Gastrocnemius medialis (tissue), 4 donors: ENCODE measurements at regions not wholly inside any gene's neighbourhood (a gene's known extent, or its start where the extent isn't known, plus 50 kb on each side); places are given as distances from the start of the nearest gene placed in this dataset.

Experiments
- ATAC-seq, 2 donors: fragments of 150-250 bp; one replicate each; pipeline ENCODE4 v1.9.1; 2016
- DNase-seq, 2 donors: peaks; one replicate each; pipeline ENCODE4 v3.0.0-alpha.2; 2019
- H3K27ac ChIP-seq, 4 donors: fragments of 200-600 bp; sonication (generic); 1 replicate in 1 of 4; 2 replicates in 3 of 4; pipeline ENCODE4 v1.5.1; 2016 to 2018; ENCODE audit warnings: mild to moderate bottlenecking in 2 of 4, moderate library complexity in 1 of 4
- H3K27me3 ChIP-seq, 3 donors: fragments of 200-600 bp; sonication (generic) in 2 of 3; 1 replicate in 1 of 3; 2 replicates in 2 of 3; pipeline versions ENCODE4 v1.5.1 to v1.6.0; 2016 to 2019; ENCODE audit warnings: mild to moderate bottlenecking in 1 of 3, moderate library complexity in 1 of 3
- H3K36me3 ChIP-seq, 2 donors: fragments of 200-600 bp; sonication (generic) in 1 of 2; one replicate each; pipeline ENCODE4 v1.5.1; 2017 to 2018
- H3K4me1 ChIP-seq, 2 donors: fragments of 200-600 bp; sonication (generic) in 1 of 2; one replicate each; pipeline ENCODE4 v1.5.1; 2016 to 2017; ENCODE audit warnings: mild to moderate bottlenecking in 2 of 2
- H3K4me3 ChIP-seq, 4 donors: fragments of 200-600 bp; sonication (generic) in 3 of 4; 1 replicate in 1 of 4; 2 replicates in 3 of 4; pipeline ENCODE4 v1.5.1; 2016 to 2019; ENCODE audit warnings: mild to moderate bottlenecking in 2 of 4
- H3K9me3 ChIP-seq, 3 donors: fragments of 200-600 bp; sonication (generic) in 2 of 3; 1 replicate in 1 of 3; 2 replicates in 2 of 3; pipeline ENCODE4 v1.5.1; 2016 to 2019
- POLR2A ChIP-seq, 2 donors: fragments of 450-650 bp; IDR thresholded peaks; one replicate each; pipeline ENCODE4 v1.6.1; 2017; ENCODE audit warnings: antibody characterized with exemption in 2 of 2, mild to moderate bottlenecking in 2 of 2, moderate library complexity in 2 of 2
- in situ Hi-C, 4 donors: fragments of 200-750 bp; cut with MboI; loops; one replicate each; pipeline versions ENCODE4 v1.15.0 to v1.8.0; 2017; ENCODE audit warnings: low sequenced_read_pairs in 4 of 4
- intact Hi-C: fragments of 100-400 bp; cut with DNase I; formaldehyde crosslinking; loops from one replicate; pipeline ENCODE4 v1.15.1; 2023; ENCODE audit warnings: low total_unique reads
- TF ChIP-seq, protein P1 (sequence below), 5 experiments: fragments of 450-650 bp in 3 of 5; fragments of 200-600 bp in 2 of 5; sonication (generic) in 2 of 5; IDR thresholded peaks in 4 of 5; conservative IDR thresholded peaks in 1 of 5; 1 replicate in 4 of 5; 2 replicates in 1 of 5; pipeline ENCODE4 v1.5.1; 2016 to 2019; ENCODE audit warnings: antibody characterized with exemption in 5 of 5, mild to moderate bottlenecking in 3 of 5, moderate library complexity in 3 of 5

DNA sequence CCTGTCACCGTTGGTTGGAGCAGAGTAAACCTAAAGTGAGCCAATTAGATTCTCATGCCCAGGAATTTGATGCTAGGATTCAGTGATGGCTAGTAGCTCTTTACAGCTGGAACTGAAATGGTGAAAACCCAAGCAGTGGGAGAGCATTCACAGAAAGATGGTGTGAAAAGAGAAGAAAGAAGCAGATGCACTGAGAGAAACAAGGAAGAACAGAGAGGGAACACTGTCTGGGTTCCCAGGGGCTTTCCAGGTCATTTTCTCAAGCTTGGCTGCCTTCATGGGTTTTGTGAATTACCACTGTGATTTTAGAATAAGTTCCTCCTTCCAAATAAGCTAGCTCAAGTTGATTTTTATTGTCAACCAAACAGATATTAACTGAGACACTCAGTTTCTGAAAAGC is 104.1 kb upstream of the AKIRIN2 start:
- no peak overlapping the region for H3K4me3 ChIP-seq
- H3K27me3 ChIP-seq: no peaks in the 10 kb centered on the region
- peaks cover 0 to 4% of the 10 kb centered on the region in 2 donors for H3K4me1 ChIP-seq
- TF ChIP-seq, protein P1, sequence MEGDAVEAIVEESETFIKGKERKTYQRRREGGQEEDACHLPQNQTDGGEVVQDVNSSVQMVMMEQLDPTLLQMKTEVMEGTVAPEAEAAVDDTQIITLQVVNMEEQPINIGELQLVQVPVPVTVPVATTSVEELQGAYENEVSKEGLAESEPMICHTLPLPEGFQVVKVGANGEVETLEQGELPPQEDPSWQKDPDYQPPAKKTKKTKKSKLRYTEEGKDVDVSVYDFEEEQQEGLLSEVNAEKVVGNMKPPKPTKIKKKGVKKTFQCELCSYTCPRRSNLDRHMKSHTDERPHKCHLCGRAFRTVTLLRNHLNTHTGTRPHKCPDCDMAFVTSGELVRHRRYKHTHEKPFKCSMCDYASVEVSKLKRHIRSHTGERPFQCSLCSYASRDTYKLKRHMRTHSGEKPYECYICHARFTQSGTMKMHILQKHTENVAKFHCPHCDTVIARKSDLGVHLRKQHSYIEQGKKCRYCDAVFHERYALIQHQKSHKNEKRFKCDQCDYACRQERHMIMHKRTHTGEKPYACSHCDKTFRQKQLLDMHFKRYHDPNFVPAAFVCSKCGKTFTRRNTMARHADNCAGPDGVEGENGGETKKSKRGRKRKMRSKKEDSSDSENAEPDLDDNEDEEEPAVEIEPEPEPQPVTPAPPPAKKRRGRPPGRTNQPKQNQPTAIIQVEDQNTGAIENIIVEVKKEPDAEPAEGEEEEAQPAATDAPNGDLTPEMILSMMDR (IDR thresholded peaks at IDR 0.05 in 4 of 5, conservative IDR thresholded peaks at IDR 0.05 in 1 of 5): no peak
- no peak for TF ChIP-seq POLR2A (IDR thresholded peaks at IDR 0.05)
- intact Hi-C loops: no loop called here
- H3K9me3 ChIP-seq: no peaks in the 10 kb centered on the region
- DNase-seq (no peak), ATAC-seq (no peak)
- in situ Hi-C loops: no loop called here
- H3K27ac ChIP-seq: no peak overlapping the region
- no peaks in the 10 kb centered on the region for H3K36me3 ChIP-seq

DNA sequence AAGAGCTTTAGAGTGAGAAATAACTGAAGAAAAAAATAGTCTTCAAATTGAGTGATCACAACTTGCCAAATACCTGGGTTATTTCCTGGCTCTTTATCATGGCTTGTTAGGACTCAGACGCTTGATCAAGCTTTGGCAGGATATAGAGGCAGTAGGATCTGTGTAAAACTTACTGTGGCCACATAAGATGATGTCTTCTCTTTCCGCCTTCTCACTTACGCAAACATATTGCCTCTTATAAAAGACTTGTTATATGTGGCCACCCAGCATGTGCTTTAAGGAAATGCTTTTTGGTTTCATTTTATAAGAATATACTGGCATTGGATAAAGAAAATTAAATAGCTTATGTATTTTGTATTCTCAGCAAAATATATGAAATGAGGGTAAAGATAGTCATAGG is 101.8 kb upstream of the AKIRIN2 start:
- in situ Hi-C loops: no loop called here
- Histone ChIP-seq H3K27ac (no peak overlapping the region), H3K9me3 (no peaks in the 10 kb centered on the region), H3K4me3 (no peak overlapping the region), H3K27me3 (no peaks in the 10 kb centered on the region), H3K36me3 (no peaks in the 10 kb centered on the region), H3K4me1 (peaks cover 0 to 4% of the 10 kb centered on the region in 2 donors)
- intact Hi-C loops: no loop called here
- DNase-seq: no peak
- no peak for ATAC-seq
- no peak for TF ChIP-seq POLR2A (IDR thresholded peaks at IDR 0.05)
- TF ChIP-seq, protein P1 (IDR thresholded peaks at IDR 0.05 in 4 of 5, conservative IDR thresholded peaks at IDR 0.05 in 1 of 5): no peak

DNA sequence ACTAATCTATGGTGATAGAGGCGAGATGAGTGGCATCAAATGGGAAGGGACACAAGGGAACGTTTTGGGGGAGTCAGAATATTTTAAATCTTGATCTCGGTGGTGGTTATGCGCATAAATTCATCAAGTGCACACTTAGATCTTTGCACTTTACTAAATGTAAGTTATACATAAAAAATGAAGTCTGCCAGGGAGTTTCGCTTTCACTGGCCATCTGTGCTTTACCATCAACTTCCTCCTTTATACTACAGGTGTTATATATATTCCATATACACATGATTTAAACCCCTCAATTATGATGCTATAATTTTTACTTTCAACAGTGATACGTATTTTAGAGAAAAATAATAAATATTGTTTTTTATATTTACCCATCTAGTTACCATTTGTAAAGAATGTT is 97.6 kb upstream of the AKIRIN2 start:
- in situ Hi-C loops (loop anchor here in 1 of 4 donors (25.0 kb wide), 1 partner anchor 212 kb away; the partner anchor contains the start of genes ORC3 and RARS2), intact Hi-C loops (loop anchor here (10.0 kb wide), 3 partner anchors 135 to 205 kb away; partner anchors contain the start of gene ORC3)
- Histone ChIP-seq H3K4me3 (no peak overlapping the region), H3K36me3 (no peaks in the 10 kb centered on the region), H3K27ac (no peak overlapping the region), H3K4me1 (no peaks in the 10 kb centered on the region), H3K9me3 (no peaks in the 10 kb centered on the region), H3K27me3 (no peaks in the 10 kb centered on the region)
- ATAC-seq (no peak), DNase-seq (no peak)
- TF ChIP-seq POLR2A (IDR thresholded peaks at IDR 0.05): no peak
- TF ChIP-seq, protein P1 (IDR thresholded peaks at IDR 0.05 in 4 of 5, conservative IDR thresholded peaks at IDR 0.05 in 1 of 5): no peak

DNA sequence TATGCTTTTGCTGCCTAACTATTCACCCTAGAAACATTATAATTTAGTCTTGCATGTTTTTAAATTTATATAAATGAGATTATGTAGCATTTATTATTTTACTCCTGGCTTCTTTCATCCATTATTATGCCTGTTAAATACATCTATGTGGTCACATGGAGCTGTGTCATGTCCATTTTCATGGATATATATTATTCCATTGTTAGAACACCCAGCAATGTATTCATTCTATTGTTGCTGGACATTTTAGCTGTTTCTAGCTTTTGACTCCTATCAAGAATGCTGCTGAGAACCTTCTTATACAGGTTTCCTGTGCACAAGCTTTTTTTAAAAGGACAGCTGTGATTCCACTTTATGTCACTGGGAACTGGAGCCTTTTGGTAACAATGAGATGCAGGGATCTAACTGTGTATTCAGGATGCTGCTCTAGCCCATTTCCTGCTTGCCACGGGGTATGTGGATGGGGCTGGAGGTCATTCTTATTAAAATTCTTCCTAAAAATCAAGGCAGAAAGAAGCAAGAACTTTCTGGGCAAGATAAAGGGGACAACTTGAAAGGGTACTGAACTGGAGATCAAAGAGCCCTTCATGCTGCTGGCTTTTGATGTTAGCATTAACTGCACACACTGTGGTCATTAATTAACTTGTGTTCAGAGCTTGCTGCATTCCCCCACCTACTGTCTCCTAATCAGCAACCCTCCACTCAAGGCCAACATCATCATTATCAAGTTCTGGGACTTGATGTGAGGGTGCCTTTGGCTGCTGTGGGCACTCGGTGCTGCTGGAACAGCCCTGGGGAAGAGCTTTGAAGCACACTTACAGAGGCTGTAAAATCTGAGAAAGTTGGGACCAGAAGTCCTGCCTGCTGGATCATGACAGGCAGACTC is 96.6 kb upstream of the AKIRIN2 start:
- H3K27ac ChIP-seq: no peak overlapping the region
- no peak overlapping the region for H3K4me3 ChIP-seq
- in situ Hi-C loops: loop anchor here in 1 of 4 donors (25.0 kb wide), 1 partner anchor 211 kb away; the partner anchor contains the start of genes ORC3 and RARS2
- H3K9me3 ChIP-seq: no peaks in the 10 kb centered on the region
- ATAC-seq: no peak
- H3K27me3 ChIP-seq: no peaks in the 10 kb centered on the region
- TF ChIP-seq, protein P1 (IDR thresholded peaks at IDR 0.05 in 4 of 5, conservative IDR thresholded peaks at IDR 0.05 in 1 of 5): no peak
- TF ChIP-seq POLR2A (IDR thresholded peaks at IDR 0.05): no peak
- intact Hi-C loops: loop anchor here (10.0 kb wide), 3 partner anchors 134 to 204 kb away; partner anchors contain the start of gene ORC3
- DNase-seq: no peak
- no peaks in the 10 kb centered on the region for H3K4me1 ChIP-seq
- no peaks in the 10 kb centered on the region for H3K36me3 ChIP-seq
